ENCODE measurements at regions not wholly inside any gene's neighbourhood (a gene's known extent, or its start where the extent isn't known, plus 50 kb on each side); places are given as distances from the start of the nearest gene placed in this dataset.

- Histone ChIP-seq H3K4me1 (no peaks in the 10 kb centered on the region), H3K36me3 (no peaks in the 10 kb centered on the region), H3K27me3 (no peaks in the 10 kb centered on the region), H3K27ac (no peak overlapping the region), H3K9me3 (no peaks in the 10 kb centered on the region), H3K4me3 (no peak overlapping the region)
- intact Hi-C loops (cut with DNase I), result no loop called here
- no peak for DNase-seq (ENCODE audit: extremely low spot score in 2 of 2)
- TF ChIP-seq POLR2A (IDR thresholded peaks at IDR 0.05) (no peak), POLR2AphosphoS5 (IDR thresholded peaks at IDR 0.05; ENCODE audit: insufficient read depth in 1 of 2, low read depth in 1 of 2) (no peak), CTCF (IDR thresholded peaks at IDR 0.05) (no peak)
Measured at GRCh38 chr14:84108746-84109457, 1421.0 kb upstream of the FLRT2 start.

- Histone ChIP-seq H3K27me3 (no peaks in the 10 kb centered on the region), H3K27ac (no peak overlapping the region), H3K4me3 (no peak overlapping the region), H3K9me3 (no peaks in the 10 kb centered on the region), H3K4me1 (no peaks in the 10 kb centered on the region), H3K36me3 (no peaks in the 10 kb centered on the region)
- intact Hi-C loops (cut with DNase I), result no loop called here
- DNase-seq (ENCODE audit: extremely low spot score in 2 of 2), result no peak
- TF ChIP-seq POLR2AphosphoS5 (IDR thresholded peaks at IDR 0.05; ENCODE audit: insufficient read depth in 1 of 2, low read depth in 1 of 2) (no peak), POLR2A (IDR thresholded peaks at IDR 0.05) (no peak), CTCF (IDR thresholded peaks at IDR 0.05) (no peak)
Measured at GRCh38 chr14:84112589-84112988, 1417.4 kb upstream of the FLRT2 start.

- no peak overlapping the region for H3K4me3 ChIP-seq
- intact Hi-C loops (cut with DNase I), result no loop called here
- no peaks in the 10 kb centered on the region for H3K27me3 ChIP-seq
- H3K9me3 ChIP-seq, result no peaks in the 10 kb centered on the region
- no peaks in the 10 kb centered on the region for H3K36me3 ChIP-seq
- no peaks in the 10 kb centered on the region for H3K4me1 ChIP-seq
- no peak for DNase-seq (ENCODE audit: extremely low spot score in 2 of 2)
- TF ChIP-seq POLR2A (IDR thresholded peaks at IDR 0.05) (no peak), CTCF (IDR thresholded peaks at IDR 0.05) (no peak), POLR2AphosphoS5 (IDR thresholded peaks at IDR 0.05; ENCODE audit: insufficient read depth in 1 of 2, low read depth in 1 of 2) (no peak)
- H3K27ac ChIP-seq, result no peak overlapping the region
Measured at GRCh38 chr14:84125676-84126075, 1404.3 kb upstream of the FLRT2 start.

GRCh38 chr14:84127495-84127894 lies 1402.4 kb upstream of the FLRT2 start:
- Histone ChIP-seq H3K27ac (no peak overlapping the region), H3K27me3 (no peaks in the 10 kb centered on the region), H3K4me1 (no peaks in the 10 kb centered on the region), H3K36me3 (no peaks in the 10 kb centered on the region), H3K4me3 (no peak overlapping the region), H3K9me3 (no peaks in the 10 kb centered on the region)
- DNase-seq (ENCODE audit: extremely low spot score in 2 of 2), result no peak
- TF ChIP-seq CTCF (IDR thresholded peaks at IDR 0.05), result no peak
- no peak for TF ChIP-seq POLR2A (IDR thresholded peaks at IDR 0.05)
- no peak for TF ChIP-seq POLR2AphosphoS5 (IDR thresholded peaks at IDR 0.05; ENCODE audit: insufficient read depth in 1 of 2, low read depth in 1 of 2)
- intact Hi-C loops (cut with DNase I), result no loop called here

GRCh38 chr14:84128050-84128449 lies 1401.9 kb upstream of the FLRT2 start:
- Histone ChIP-seq H3K36me3 (no peaks in the 10 kb centered on the region), H3K27ac (no peak overlapping the region), H3K4me3 (no peak overlapping the region), H3K27me3 (no peaks in the 10 kb centered on the region), H3K4me1 (no peaks in the 10 kb centered on the region), H3K9me3 (no peaks in the 10 kb centered on the region)
- TF ChIP-seq POLR2A (IDR thresholded peaks at IDR 0.05) (no peak), CTCF (IDR thresholded peaks at IDR 0.05) (no peak), POLR2AphosphoS5 (IDR thresholded peaks at IDR 0.05; ENCODE audit: insufficient read depth in 1 of 2, low read depth in 1 of 2) (no peak)
- intact Hi-C loops (cut with DNase I), result no loop called here
- DNase-seq (ENCODE audit: extremely low spot score in 2 of 2), result no peak

Data from vagina (tissue), 2 donors.